HepG2 (cell line): ENCODE measurements at regions not wholly inside any gene's neighbourhood (a gene's known extent, or its start where the extent isn't known, plus 50 kb on each side); places are given as distances from the start of the nearest gene placed in this dataset.

Experiments used
- ATAC-seq: fragments of 200-7000 bp; cut with Tn5 transposase; 3 replicates; pipeline ENCODE4 v1.9.1; 2020; ENCODE audit warnings: mild to moderate bottlenecking, moderate library complexity
- BruUV-seq: library from RNA; stranded (reverse); fragments of 400-500 nt; replicated peaks from 2 replicates; lab custom pipeline; 2021; lab: Mats Ljungman, UMichigan
- CTCF ChIA-PET: fragments of 300-600 bp; formaldehyde crosslinking; extraction: SDS; loops from one replicate; lab custom pipeline; 2021; ENCODE audit warnings: low total read pairs, inconsistent platforms, low intra/inter-chr PET ratio; lab: Yijun Ruan, JAX
- POLR2A ChIA-PET: fragments of 350-600 bp; sonication (Branson Sonifier 250); formaldehyde crosslinking; loops from one replicate; lab custom pipeline; 2020; ENCODE audit warnings: antibody characterized with exemption, inconsistent platforms; lab: Yijun Ruan, JAX
- DNase-seq: peaks from one replicate; pipeline ENCODE4 v3.0.0-alpha.2; 2015; ENCODE audit warnings: low spot score
- FAIRE-seq: peaks from 3 replicates; lab custom pipeline; 2011; peaks lifted over from hg19 to GRCh38; lab: Jason Lieb, UNC
- H2AFZ ChIP-seq: one replicate; pipeline ENCODE4 v1.6.1; 2011; ENCODE audit warnings: low read length, inconsistent platforms
- H3K27ac ChIP-seq: fragments of 300-600 bp; 3 replicates; pipeline ENCODE4 v1.8.0; 2011; ENCODE audit warnings: mixed run types, mild to moderate bottlenecking, mixed read lengths, low read length, inconsistent platforms; ENCODE audit not compliant: insufficient read depth; ENCODE audit errors: extremely low read length
- H3K27me3 ChIP-seq, 2 experiments: fragments of 200-600 bp in 1 of 2; 2 replicates in 1 of 2; 3 replicates in 1 of 2; pipeline versions ENCODE4 v1.6.0 to v1.8.0; 2011; ENCODE audit warnings: low read length in 2 of 2, mild to moderate bottlenecking in 2 of 2, moderate library complexity in 2 of 2, inconsistent platforms in 1 of 2; ENCODE audit not compliant: insufficient read depth in 2 of 2, control insufficient read depth in 1 of 2
- H3K36me3 ChIP-seq, 2 experiments: fragments of 200-600 bp in 1 of 2; replicated peaks in 1 of 2; 2 replicates in 1 of 2; 3 replicates in 1 of 2; pipeline versions ENCODE4 v1.5.1 to v1.8.0; 2011; ENCODE audit warnings: low read length in 2 of 2, inconsistent platforms in 1 of 2; ENCODE audit not compliant: insufficient read depth in 2 of 2, control insufficient read depth in 1 of 2
- H3K4me1 ChIP-seq: 2 replicates; pipeline ENCODE4 v1.5.1; 2012; ENCODE audit warnings: low read length, inconsistent platforms; ENCODE audit not compliant: insufficient read depth
- H3K4me2 ChIP-seq: 2 replicates; pipeline ENCODE4 v1.6.0; 2011; ENCODE audit warnings: low read depth, low read length, inconsistent platforms
- H3K4me3 ChIP-seq, 3 experiments: fragments of 200-600 bp in 1 of 3; sonication (generic), shearing (Covaris generic) in 1 of 3; replicated peaks in 1 of 3; 2 replicates each; pipeline ENCODE4 v1.5.1; 2011 to 2016; ENCODE audit warnings: low read length in 3 of 3, inconsistent platforms in 2 of 3, low read depth in 2 of 3, mild to moderate bottlenecking in 2 of 3, control low read depth in 1 of 3, mixed read lengths in 1 of 3; ENCODE audit not compliant: insufficient read depth in 1 of 3
- H3K79me2 ChIP-seq: one replicate; pipeline ENCODE4 v1.6.1; 2011; ENCODE audit warnings: low read length, inconsistent platforms; ENCODE audit not compliant: insufficient read depth
- H3K9ac ChIP-seq: 2 replicates; pipeline ENCODE4 v1.6.0; 2011; ENCODE audit warnings: mild to moderate bottlenecking, low read depth, low read length, inconsistent platforms; ENCODE audit not compliant: insufficient read depth
- H3K9me3 ChIP-seq: 2 replicates; pipeline ENCODE4 v1.5.1; 2012; ENCODE audit warnings: mild to moderate bottlenecking, low read length
- H4K20me1 ChIP-seq: 2 replicates; pipeline ENCODE4 v1.6.0; 2011; ENCODE audit warnings: inconsistent platforms, mild to moderate bottlenecking, low read length, moderate library complexity; ENCODE audit not compliant: insufficient read depth
- GATAD1 ChIP-seq: IDR thresholded peaks from 2 replicates; pipeline ENCODE4 v1.6.1; 2016; ENCODE audit warnings: missing genetic modification reagents, missing compliant biosample characterization
- MBNL3 ChIP-seq: fragments of 250-450 bp; sonication (Bioruptor Pico); conservative IDR thresholded peaks from 2 replicates; pipeline ENCODE4 v1.8.0; 2022; ENCODE audit warnings: mild to moderate bottlenecking, inconsistent platforms
- NFE2L2 ChIP-seq: fragments of 150-350 bp; IDR thresholded peaks from 2 replicates; pipeline ENCODE4 v1.6.1; 2014; ENCODE audit warnings: low read length
- POGZ ChIP-seq: sonication (generic); formaldehyde crosslinking; IDR thresholded peaks from 2 replicates; pipeline ENCODE4 v1.4.0; 2020; ENCODE audit warnings: mild to moderate bottlenecking, missing genetic modification reagents
- RAD21 ChIP-seq: fragments of 450-650 bp; formaldehyde crosslinking; IDR thresholded peaks from 2 replicates; pipeline ENCODE4 v1.5.0; 2020; ENCODE audit warnings: mild to moderate bottlenecking
- RNF2 ChIP-seq: fragments of 450-650 bp; conservative IDR thresholded peaks from 2 replicates; pipeline ENCODE4 v1.6.1; 2016; ENCODE audit warnings: low read depth
- TRIM24 ChIP-seq: sonication (generic); formaldehyde crosslinking; IDR thresholded peaks from 2 replicates; pipeline ENCODE4 v1.8.0; 2022; ENCODE audit warnings: mild to moderate bottlenecking, missing genetic modification reagents
- ZNF331 ChIP-seq: sonication (generic); formaldehyde crosslinking; IDR thresholded peaks from 2 replicates; pipeline ENCODE4 v1.4.0; 2020; ENCODE audit warnings: missing genetic modification reagents
- ZNF337 ChIP-seq: sonication (generic); formaldehyde crosslinking; IDR thresholded peaks from 2 replicates; pipeline ENCODE4 v1.5.1; 2020; ENCODE audit warnings: missing genetic modification reagents, low read depth, mild to moderate bottlenecking, borderline replicate concordance
- ZNF33A ChIP-seq: sonication (generic); formaldehyde crosslinking; IDR thresholded peaks from 2 replicates; pipeline ENCODE4 v1.5.1; 2020; ENCODE audit warnings: missing genetic modification reagents, mild to moderate bottlenecking, moderate library complexity, borderline replicate concordance
- ZNF451 ChIP-seq: sonication (generic); formaldehyde crosslinking; IDR thresholded peaks from 2 replicates; pipeline ENCODE4 v1.5.0; 2020; ENCODE audit warnings: mild to moderate bottlenecking, missing genetic modification reagents
- ZNF775 ChIP-seq: sonication (generic); formaldehyde crosslinking; IDR thresholded peaks from 2 replicates; pipeline ENCODE4 v1.4.0; 2020; ENCODE audit warnings: missing genetic modification reagents, mild to moderate bottlenecking, moderate library complexity, borderline replicate concordance
- in situ Hi-C: cut with HindIII; loops from 2 replicates; pipeline ENCODE4 v1.10.0; 2017; ENCODE audit warnings: low pct_unique_long_range_greater_than_20kb; ENCODE audit not compliant: extremely low pct_ligation_motif_present
- intact Hi-C: fragments of 100-400 bp; cut with micrococcal nuclease; formaldehyde crosslinking; loops from one replicate; pipeline ENCODE4 v1.10.0; 2022; ENCODE audit not compliant: unreplicated experiment
- TF ChIP-seq, protein P1 (sequence below): sonication (generic); formaldehyde crosslinking; IDR thresholded peaks from 2 replicates; pipeline ENCODE4 v1.4.0; 2020; ENCODE audit warnings: mild to moderate bottlenecking, missing genetic modification reagents
- TF ChIP-seq, protein P2 (sequence below): sonication (generic); formaldehyde crosslinking; IDR thresholded peaks from 2 replicates; pipeline ENCODE4 v1.8.0; 2022; ENCODE audit warnings: missing genetic modification reagents, low read depth, mild to moderate bottlenecking, borderline replicate concordance
- TF ChIP-seq, protein P3 (sequence below): sonication (generic); formaldehyde crosslinking; IDR thresholded peaks from 2 replicates; pipeline ENCODE4 v1.4.0; 2020; ENCODE audit warnings: mild to moderate bottlenecking, missing genetic modification reagents, borderline replicate concordance
- TF ChIP-seq, protein P4 (sequence below): sonication (generic); formaldehyde crosslinking; IDR thresholded peaks from 2 replicates; pipeline ENCODE4 v1.9.0; 2021; ENCODE audit warnings: missing genetic modification reagents, borderline replicate concordance

DNA sequence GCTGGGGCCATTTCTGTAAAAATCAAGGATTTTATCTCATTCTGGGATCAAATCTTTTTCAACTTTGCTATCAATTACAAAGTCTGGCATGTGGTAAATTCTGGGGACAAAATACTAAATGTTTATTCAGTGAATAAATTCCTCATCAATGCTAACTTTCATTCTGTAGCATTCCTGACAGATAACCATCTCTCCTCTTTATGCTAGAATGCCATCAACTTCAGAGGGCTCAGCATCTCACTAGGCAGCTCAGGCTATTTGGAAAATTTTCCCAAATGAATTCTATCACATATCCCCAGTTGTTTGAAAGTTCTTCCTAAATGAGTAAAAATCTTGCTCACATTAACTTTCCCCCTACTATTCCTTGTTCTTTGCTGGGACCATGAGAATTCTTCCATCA is 163.0 kb upstream of the DAB1 start:
- ATAC-seq: no peak
- no peak for TF ChIP-seq POGZ (CRISPR knock-in tag)
- TF ChIP-seq ZNF775: no peak
- no peak for TF ChIP-seq ZNF33A (CRISPR knock-in tag)
- TF ChIP-seq, protein P1, sequence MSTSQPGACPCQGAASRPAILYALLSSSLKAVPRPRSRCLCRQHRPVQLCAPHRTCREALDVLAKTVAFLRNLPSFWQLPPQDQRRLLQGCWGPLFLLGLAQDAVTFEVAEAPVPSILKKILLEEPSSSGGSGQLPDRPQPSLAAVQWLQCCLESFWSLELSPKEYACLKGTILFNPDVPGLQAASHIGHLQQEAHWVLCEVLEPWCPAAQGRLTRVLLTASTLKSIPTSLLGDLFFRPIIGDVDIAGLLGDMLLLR (CRISPR knock-in tag): no peak
- no peak for TF ChIP-seq MBNL3 (CRISPR knock-in tag)
- TF ChIP-seq NFE2L2: no peak
- TF ChIP-seq, protein P2, sequence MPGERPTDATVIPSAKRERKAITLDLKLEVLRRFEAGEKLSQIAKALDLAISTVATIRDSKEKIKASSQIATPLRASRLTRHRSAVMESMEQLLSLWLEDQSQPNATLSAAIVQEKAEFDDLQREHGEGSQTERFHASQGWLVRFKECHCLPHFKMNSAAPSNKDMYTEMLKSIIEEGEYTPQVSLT (CRISPR knock-in tag): no peak
- TF ChIP-seq ZNF337 (CRISPR knock-in tag): no peak
- TF ChIP-seq TRIM24: no peak
- TF ChIP-seq, protein P3, sequence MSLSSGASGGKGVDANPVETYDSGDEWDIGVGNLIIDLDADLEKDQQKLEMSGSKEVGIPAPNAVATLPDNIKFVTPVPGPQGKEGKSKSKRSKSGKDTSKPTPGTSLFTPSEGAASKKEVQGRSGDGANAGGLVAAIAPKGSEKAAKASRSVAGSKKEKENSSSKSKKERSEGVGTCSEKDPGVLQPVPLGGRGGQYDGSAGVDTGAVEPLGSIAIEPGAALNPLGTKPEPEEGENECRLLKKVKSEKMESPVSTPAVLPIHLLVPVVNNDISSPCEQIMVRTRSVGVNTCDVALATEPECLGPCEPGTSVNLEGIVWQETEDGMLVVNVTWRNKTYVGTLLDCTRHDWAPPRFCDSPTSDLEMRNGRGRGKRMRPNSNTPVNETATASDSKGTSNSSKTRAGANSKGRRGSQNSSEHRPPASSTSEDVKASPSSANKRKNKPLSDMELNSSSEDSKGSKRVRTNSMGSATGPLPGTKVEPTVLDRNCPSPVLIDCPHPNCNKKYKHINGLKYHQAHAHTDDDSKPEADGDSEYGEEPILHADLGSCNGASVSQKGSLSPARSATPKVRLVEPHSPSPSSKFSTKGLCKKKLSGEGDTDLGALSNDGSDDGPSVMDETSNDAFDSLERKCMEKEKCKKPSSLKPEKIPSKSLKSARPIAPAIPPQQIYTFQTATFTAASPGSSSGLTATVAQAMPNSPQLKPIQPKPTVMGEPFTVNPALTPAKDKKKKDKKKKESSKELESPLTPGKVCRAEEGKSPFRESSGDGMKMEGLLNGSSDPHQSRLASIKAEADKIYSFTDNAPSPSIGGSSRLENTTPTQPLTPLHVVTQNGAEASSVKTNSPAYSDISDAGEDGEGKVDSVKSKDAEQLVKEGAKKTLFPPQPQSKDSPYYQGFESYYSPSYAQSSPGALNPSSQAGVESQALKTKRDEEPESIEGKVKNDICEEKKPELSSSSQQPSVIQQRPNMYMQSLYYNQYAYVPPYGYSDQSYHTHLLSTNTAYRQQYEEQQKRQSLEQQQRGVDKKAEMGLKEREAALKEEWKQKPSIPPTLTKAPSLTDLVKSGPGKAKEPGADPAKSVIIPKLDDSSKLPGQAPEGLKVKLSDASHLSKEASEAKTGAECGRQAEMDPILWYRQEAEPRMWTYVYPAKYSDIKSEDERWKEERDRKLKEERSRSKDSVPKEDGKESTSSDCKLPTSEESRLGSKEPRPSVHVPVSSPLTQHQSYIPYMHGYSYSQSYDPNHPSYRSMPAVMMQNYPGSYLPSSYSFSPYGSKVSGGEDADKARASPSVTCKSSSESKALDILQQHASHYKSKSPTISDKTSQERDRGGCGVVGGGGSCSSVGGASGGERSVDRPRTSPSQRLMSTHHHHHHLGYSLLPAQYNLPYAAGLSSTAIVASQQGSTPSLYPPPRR: no peak
- TF ChIP-seq, protein P4, sequence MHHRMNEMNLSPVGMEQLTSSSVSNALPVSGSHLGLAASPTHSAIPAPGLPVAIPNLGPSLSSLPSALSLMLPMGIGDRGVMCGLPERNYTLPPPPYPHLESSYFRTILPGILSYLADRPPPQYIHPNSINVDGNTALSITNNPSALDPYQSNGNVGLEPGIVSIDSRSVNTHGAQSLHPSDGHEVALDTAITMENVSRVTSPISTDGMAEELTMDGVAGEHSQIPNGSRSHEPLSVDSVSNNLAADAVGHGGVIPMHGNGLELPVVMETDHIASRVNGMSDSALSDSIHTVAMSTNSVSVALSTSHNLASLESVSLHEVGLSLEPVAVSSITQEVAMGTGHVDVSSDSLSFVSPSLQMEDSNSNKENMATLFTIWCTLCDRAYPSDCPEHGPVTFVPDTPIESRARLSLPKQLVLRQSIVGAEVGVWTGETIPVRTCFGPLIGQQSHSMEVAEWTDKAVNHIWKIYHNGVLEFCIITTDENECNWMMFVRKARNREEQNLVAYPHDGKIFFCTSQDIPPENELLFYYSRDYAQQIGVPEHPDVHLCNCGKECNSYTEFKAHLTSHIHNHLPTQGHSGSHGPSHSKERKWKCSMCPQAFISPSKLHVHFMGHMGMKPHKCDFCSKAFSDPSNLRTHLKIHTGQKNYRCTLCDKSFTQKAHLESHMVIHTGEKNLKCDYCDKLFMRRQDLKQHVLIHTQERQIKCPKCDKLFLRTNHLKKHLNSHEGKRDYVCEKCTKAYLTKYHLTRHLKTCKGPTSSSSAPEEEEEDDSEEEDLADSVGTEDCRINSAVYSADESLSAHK (CRISPR knock-in tag): no peak
- no peak for TF ChIP-seq RAD21 (CRISPR knock-in tag)
- TF ChIP-seq ZNF331 (CRISPR knock-in tag): no peak
- no peak for TF ChIP-seq GATAD1 (CRISPR knock-in tag)
- no peak for TF ChIP-seq ZNF451
- no peak for TF ChIP-seq RNF2
- intact Hi-C loops (no loop called here), in situ Hi-C loops (no loop called here)
- no peaks in the 10 kb centered on the region for H3K36me3 ChIP-seq
- ChIA-PET CTCF (no interaction called here), POLR2A (no interaction called here)
- no peaks in the 10 kb centered on the region for H3K79me2 ChIP-seq
- no peaks in the 10 kb centered on the region for H4K20me1 ChIP-seq
- H3K27ac ChIP-seq: no peak overlapping the region
- BruUV-seq: no TSS peak
- no peaks in the 10 kb centered on the region for H3K9me3 ChIP-seq
- H3K27me3 ChIP-seq: no peaks in the 10 kb centered on the region
- no peak overlapping the region for H2AFZ ChIP-seq
- no peaks in the 10 kb centered on the region for H3K4me1 ChIP-seq
- H3K4me3 ChIP-seq: no peak overlapping the region
- H3K4me2 ChIP-seq: no peak overlapping the region
- no peak for DNase-seq
- FAIRE-seq: no peak
- H3K9ac ChIP-seq: no peak overlapping the region
